ENCODE measurements at regions not wholly inside any gene's neighbourhood (a gene's known extent, or its start where the extent isn't known, plus 50 kb on each side); places are given as distances from the start of the nearest gene placed in this dataset.
"Not testable (repeated sequence)": the region's sequence is repeated elsewhere in the genome, so short reads cannot be mapped to it uniquely, and the experiment has no call there.

DNA sequence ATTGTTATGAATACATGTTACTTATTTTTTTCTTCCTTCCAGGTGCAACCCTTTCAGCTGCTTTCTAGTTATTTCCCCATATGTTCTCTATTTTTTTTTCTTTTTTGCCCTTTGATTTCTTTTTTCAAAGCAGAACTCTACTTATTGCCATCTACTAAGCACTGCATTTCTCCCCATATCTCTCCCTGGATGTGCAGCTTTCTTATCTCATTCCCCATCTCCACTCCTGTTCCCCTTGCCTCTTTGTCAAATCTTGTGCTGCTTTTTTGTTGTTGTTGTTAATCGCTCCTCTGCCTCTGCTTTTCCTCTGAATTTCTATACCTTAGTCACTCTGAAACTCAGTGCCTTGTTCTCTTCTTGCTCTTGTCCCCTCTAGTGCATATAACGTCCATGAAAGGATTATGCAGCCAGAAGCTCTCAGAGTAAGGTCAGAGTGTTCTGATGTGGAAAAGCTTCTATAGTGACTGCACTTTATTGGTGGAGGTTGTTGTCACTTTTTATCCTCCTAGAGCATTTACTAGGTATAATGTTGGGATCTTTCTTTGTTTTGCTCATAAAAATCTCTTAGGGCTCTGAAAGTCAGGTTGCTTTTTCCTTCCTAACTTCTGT, 51.1 kb upstream of the JADE1 start:
- H3K9me3 ChIP-seq (ENCODE audit: control insufficient read depth, insufficient read depth, low read length) = no peaks in the 10 kb centered on the region
- no peak overlapping the region for H3K9ac ChIP-seq (ENCODE audit: low read depth, low read length)
- H3K36me3 ChIP-seq (ENCODE audit: control insufficient read depth, insufficient read depth, low read length) = no peaks in the 10 kb centered on the region
- H3K4me1 ChIP-seq (ENCODE audit: control insufficient read depth, insufficient read depth, low read length) = peaks cover 6% of the 10 kb centered on the region
- no peak overlapping the region for H3K4me3 ChIP-seq (ENCODE audit: low read depth, low read length)
- no peaks in the 10 kb centered on the region for H3K27me3 ChIP-seq (ENCODE audit: control insufficient read depth, insufficient read depth, low read length)

DNA sequence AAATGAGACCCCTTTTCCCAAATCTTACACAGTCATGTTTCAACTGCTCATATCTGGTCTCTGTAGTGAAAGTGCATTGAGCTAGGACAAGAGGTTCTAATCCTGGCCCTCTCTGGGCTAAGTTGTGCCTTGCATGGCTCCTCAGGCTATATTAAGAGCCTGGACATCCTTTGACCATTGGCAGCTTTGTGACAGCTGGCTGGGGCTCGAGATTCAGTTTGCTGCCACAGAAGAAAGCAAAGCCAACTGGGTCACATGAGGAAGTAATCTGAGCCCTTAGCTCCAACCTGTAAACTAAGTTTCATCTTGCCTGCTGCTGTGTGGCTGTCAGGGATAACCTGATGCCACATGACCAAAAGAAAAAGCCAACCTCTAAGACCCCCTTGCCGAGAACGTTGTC, 51.8 kb upstream of the JADE1 start:
- no peak overlapping the region for H3K9ac ChIP-seq (ENCODE audit: low read depth, low read length)
- no peak overlapping the region for H3K4me3 ChIP-seq (ENCODE audit: low read depth, low read length)
- no peaks in the 10 kb centered on the region for H3K36me3 ChIP-seq (ENCODE audit: control insufficient read depth, insufficient read depth, low read length)

DNA sequence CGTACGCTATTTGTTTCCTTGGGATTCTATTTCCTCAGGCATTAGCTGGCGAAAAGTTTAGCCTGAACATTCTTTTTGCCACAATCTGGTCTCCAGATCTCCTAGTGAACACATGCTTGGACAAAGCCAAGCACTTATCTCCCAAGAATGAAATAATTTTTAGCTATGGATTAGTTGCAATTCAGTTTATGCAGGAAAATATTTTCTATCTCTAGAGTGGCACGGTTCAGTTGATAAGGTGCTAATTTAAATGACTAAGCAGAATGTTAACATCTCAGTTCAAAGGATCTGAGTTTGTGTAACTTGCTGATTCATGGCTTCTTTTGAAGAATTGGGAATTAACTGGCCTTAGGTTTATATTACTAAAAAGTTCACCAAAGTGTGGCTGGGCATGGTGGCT, 58.1 kb upstream of the JADE1 start:
- Histone ChIP-seq H3K4me3 (ENCODE audit: low read depth, low read length) (no peak overlapping the region), H3K9ac (ENCODE audit: low read depth, low read length) (no peak overlapping the region)

More for the DNA sequence above, 51.8 kb upstream of the JADE1 start:
- Histone ChIP-seq H3K27me3 (ENCODE audit: control insufficient read depth, insufficient read depth, low read length) (no peaks in the 10 kb centered on the region), H3K4me1 (ENCODE audit: control insufficient read depth, insufficient read depth, low read length) (peaks cover 6% of the 10 kb centered on the region), H3K9me3 (ENCODE audit: control insufficient read depth, insufficient read depth, low read length) (no peaks in the 10 kb centered on the region)

DNA sequence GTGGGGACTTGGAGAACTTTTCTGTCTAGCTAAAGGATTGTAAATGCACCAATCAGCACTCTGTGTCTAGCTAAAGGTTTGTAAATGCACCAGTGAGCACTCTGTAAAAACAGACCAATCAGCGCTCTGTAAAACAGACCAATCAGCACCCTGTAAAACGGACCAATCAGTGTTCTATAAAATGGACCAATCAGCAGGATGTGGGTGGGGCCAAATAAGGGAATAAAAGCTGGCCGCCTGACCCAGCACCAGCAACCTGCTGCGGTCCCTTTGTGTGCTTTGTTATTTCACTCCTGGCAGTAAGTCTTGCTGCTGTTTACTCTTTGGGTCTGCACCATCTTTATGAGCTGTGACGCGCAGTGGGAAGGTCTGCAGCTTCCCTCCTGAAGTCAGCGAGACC, 67.8 kb upstream of the JADE1 start:
- H3K9me3 ChIP-seq (ENCODE audit: control insufficient read depth, insufficient read depth, low read length); H3K9ac ChIP-seq (ENCODE audit: low read depth, low read length); H3K36me3 ChIP-seq (ENCODE audit: control insufficient read depth, insufficient read depth, low read length); H3K4me1 ChIP-seq (ENCODE audit: control insufficient read depth, insufficient read depth, low read length); H3K27me3 ChIP-seq (ENCODE audit: control insufficient read depth, insufficient read depth, low read length); H3K4me3 ChIP-seq (ENCODE audit: low read depth, low read length): not testable (repeated sequence)

More for the DNA sequence above, 58.1 kb upstream of the JADE1 start:
- no peaks in the 10 kb centered on the region for H3K36me3 ChIP-seq (ENCODE audit: control insufficient read depth, insufficient read depth, low read length)
- no peaks in the 10 kb centered on the region for H3K27me3 ChIP-seq (ENCODE audit: control insufficient read depth, insufficient read depth, low read length)
- H3K9me3 ChIP-seq (ENCODE audit: control insufficient read depth, insufficient read depth, low read length) = no peaks in the 10 kb centered on the region
- no peaks in the 10 kb centered on the region for H3K4me1 ChIP-seq (ENCODE audit: control insufficient read depth, insufficient read depth, low read length)

DNA sequence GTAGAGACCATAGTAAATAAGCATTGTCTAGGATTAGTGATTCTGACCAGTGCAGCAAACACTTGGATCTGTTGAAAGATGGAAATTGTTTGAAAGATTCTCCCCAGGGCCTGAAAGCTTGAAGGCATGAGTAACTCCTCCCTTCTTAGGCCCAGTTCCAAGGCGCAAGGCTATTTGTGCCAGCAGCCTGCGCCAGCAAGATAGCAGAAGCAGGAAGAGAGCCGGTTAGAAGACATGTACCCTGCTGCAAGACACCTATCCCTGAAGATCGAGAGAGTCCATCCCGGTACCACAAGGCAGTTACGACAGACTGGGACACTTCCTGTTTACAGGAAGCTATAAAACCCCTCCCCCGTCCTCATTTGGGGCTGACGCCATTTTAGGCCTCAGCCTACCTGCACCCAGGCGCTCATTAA, 72.4 kb upstream of the JADE1 start:
- no peaks in the 10 kb centered on the region for H3K27me3 ChIP-seq (ENCODE audit: control insufficient read depth, insufficient read depth, low read length)
- H3K9ac ChIP-seq (ENCODE audit: low read depth, low read length) = peak overlapping the region; percentile 13
- H3K4me1 ChIP-seq (ENCODE audit: control insufficient read depth, insufficient read depth, low read length) = no peaks in the 10 kb centered on the region
- no peaks in the 10 kb centered on the region for H3K36me3 ChIP-seq (ENCODE audit: control insufficient read depth, insufficient read depth, low read length)
- no peak overlapping the region for H3K4me3 ChIP-seq (ENCODE audit: low read depth, low read length)
- H3K9me3 ChIP-seq (ENCODE audit: control insufficient read depth, insufficient read depth, low read length) = no peaks in the 10 kb centered on the region

DNA sequence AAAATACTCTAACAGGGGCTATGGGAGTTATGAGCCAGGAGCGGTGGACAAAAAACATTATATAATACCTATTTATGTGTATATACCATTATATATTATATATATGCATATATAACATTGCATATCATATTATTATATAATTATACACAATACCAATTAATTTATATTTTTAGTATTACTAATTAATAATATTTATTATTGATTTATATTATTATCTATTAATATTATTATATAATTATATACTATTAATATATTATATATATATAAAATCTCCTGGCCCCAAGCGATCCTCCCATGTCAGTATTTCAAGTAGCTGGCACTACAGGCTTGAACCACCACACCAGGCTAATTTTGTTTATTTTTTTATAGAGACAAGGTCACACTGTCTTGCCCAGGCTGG, 73.8 kb upstream of the JADE1 start:
- H3K9ac ChIP-seq (ENCODE audit: low read depth, low read length) = no peak overlapping the region
- H3K9me3 ChIP-seq (ENCODE audit: control insufficient read depth, insufficient read depth, low read length) = no peaks in the 10 kb centered on the region
- no peaks in the 10 kb centered on the region for H3K27me3 ChIP-seq (ENCODE audit: control insufficient read depth, insufficient read depth, low read length)
- H3K4me1 ChIP-seq (ENCODE audit: control insufficient read depth, insufficient read depth, low read length) = no peaks in the 10 kb centered on the region
- no peak overlapping the region for H3K4me3 ChIP-seq (ENCODE audit: low read depth, low read length)
- H3K36me3 ChIP-seq (ENCODE audit: control insufficient read depth, insufficient read depth, low read length) = no peaks in the 10 kb centered on the region

DNA sequence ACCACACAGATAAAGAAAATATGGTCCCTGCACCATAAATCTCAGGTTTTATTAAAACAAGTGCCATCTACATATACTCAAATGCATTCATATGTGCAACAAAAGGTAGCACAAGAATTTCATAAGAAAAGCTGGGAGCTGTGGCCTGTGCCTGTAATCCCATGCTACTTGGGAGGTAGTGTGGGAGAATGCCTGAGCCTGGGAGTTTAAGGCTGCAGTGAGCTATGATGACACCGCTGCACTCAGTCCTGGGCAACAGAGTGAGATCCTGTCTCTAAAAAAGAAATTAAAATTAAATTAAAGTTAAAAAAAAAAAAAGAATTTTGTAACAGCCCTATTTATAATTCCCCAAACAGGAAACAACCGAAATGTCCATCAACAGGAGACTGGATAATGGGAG, 81.3 kb upstream of the JADE1 start:
- H3K36me3 ChIP-seq (ENCODE audit: control insufficient read depth, insufficient read depth, low read length) = no peaks in the 10 kb centered on the region
- H3K4me3 ChIP-seq (ENCODE audit: low read depth, low read length) = no peak overlapping the region
- H3K9me3 ChIP-seq (ENCODE audit: control insufficient read depth, insufficient read depth, low read length) = no peaks in the 10 kb centered on the region
- H3K27me3 ChIP-seq (ENCODE audit: control insufficient read depth, insufficient read depth, low read length) = no peaks in the 10 kb centered on the region
- no peak overlapping the region for H3K9ac ChIP-seq (ENCODE audit: low read depth, low read length)
- peaks cover 6% of the 10 kb centered on the region for H3K4me1 ChIP-seq (ENCODE audit: control insufficient read depth, insufficient read depth, low read length)

DNA sequence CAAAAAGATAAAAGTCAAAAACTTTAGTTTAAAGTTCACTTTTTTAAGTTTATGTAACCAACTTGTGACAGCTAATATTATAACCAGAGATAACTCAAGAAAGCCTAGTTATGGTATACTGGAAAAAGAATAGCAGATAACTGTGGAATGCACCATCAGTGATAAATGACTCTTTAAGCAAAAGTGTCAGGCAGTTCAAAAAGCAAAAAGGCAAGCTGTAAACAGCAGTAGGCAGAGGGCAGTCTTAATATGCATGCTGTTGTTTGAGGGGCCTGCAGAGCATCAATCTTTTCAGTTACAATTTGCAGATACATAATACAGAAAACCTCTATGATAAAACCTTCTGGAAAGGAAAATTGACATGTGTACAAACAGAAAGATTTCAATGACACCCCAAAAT, 81.8 kb upstream of the JADE1 start:
- H3K27me3 ChIP-seq (ENCODE audit: control insufficient read depth, insufficient read depth, low read length) = no peaks in the 10 kb centered on the region
- H3K36me3 ChIP-seq (ENCODE audit: control insufficient read depth, insufficient read depth, low read length) = no peaks in the 10 kb centered on the region
- H3K9ac ChIP-seq (ENCODE audit: low read depth, low read length) = no peak overlapping the region
- no peak overlapping the region for H3K4me3 ChIP-seq (ENCODE audit: low read depth, low read length)
- peaks cover 6% of the 10 kb centered on the region for H3K4me1 ChIP-seq (ENCODE audit: control insufficient read depth, insufficient read depth, low read length)
- H3K9me3 ChIP-seq (ENCODE audit: control insufficient read depth, insufficient read depth, low read length) = no peaks in the 10 kb centered on the region

DNA sequence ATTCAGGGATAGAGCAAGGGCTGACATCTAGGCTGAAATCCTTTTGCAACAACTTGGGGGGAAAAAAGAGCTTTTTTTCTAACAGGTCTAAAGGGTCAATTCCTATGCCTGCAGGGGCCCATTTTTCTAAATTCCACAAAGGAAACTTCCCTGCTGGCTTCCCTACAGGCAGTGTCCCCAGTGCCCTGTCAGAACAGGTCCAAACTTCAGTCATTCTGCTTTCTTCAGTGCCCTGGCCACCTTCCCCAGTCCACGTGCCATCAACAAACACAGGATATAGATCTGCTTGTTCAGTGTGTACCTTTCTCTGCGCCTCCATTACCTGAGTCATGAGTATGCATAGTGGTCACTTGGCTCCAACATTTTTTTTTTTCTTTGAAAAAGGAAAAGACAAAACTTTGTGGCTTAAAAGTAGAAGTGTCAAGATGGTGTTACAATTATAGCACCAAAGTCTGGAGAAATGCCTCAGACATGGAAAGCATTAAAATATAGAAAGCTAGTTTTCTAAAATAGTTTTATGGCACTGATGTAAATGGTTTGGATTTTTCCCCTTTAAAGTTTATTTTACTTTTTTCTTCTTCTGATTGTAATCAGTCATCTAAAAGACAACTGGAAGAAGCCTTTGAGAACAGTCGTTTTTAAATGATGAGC, 84.0 kb upstream of the JADE1 start:
- no peaks in the 10 kb centered on the region for H3K27me3 ChIP-seq (ENCODE audit: control insufficient read depth, insufficient read depth, low read length)
- H3K36me3 ChIP-seq (ENCODE audit: control insufficient read depth, insufficient read depth, low read length) = no peaks in the 10 kb centered on the region
- H3K9me3 ChIP-seq (ENCODE audit: control insufficient read depth, insufficient read depth, low read length) = no peaks in the 10 kb centered on the region
- no peak overlapping the region for H3K4me3 ChIP-seq (ENCODE audit: low read depth, low read length)
- peaks cover 6% of the 10 kb centered on the region for H3K4me1 ChIP-seq (ENCODE audit: control insufficient read depth, insufficient read depth, low read length)
- no peak overlapping the region for H3K9ac ChIP-seq (ENCODE audit: low read depth, low read length)

DNA sequence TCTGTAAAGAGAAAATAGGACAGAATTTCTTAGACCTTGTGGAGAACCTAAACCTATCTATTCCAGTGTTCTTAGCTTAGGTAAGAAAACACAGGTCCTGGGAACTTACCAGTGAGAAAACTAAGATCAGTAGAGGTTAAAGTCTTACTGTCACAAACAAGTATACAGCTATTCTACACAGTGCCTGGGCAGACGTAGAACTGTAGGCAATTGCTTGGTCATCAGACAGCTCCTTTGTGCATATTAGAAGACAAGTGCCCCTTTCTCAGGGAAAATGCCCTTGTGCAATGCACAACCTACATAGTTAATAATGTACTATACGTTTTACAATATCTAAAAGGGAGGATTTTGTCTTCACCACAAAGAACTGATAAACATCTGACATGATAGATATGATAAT, 86.6 kb upstream of the JADE1 start:
- Histone ChIP-seq H3K27me3 (ENCODE audit: control insufficient read depth, insufficient read depth, low read length) (no peaks in the 10 kb centered on the region), H3K4me3 (ENCODE audit: low read depth, low read length) (no peak overlapping the region), H3K9me3 (ENCODE audit: control insufficient read depth, insufficient read depth, low read length) (no peaks in the 10 kb centered on the region), H3K4me1 (ENCODE audit: control insufficient read depth, insufficient read depth, low read length) (peaks cover 6% of the 10 kb centered on the region), H3K36me3 (ENCODE audit: control insufficient read depth, insufficient read depth, low read length) (no peaks in the 10 kb centered on the region), H3K9ac (ENCODE audit: low read depth, low read length) (no peak overlapping the region)

DNA sequence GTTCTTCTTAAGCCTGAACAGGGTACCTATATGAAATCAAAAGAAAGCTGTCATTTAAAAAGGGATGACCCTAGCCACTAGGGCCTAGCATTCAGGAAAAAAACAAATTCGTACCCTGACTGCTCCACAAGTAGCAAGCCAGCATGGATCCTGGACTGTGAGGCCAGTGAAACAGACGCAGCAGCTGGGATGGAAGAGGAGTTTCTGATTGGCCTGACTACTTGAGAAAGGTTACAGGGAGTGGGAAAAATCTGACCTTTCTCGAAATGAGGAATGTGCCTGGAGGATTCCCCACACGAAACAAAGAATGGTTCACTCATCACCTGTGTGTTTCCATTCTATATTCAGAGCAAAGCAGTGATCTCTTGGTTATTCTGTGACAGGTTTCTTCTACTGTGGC, 87.6 kb upstream of the JADE1 start:
- H3K9me3 ChIP-seq (ENCODE audit: control insufficient read depth, insufficient read depth, low read length) = no peaks in the 10 kb centered on the region
- H3K4me1 ChIP-seq (ENCODE audit: control insufficient read depth, insufficient read depth, low read length) = peaks cover 6% of the 10 kb centered on the region
- no peak overlapping the region for H3K4me3 ChIP-seq (ENCODE audit: low read depth, low read length)
- H3K27me3 ChIP-seq (ENCODE audit: control insufficient read depth, insufficient read depth, low read length) = no peaks in the 10 kb centered on the region
- H3K36me3 ChIP-seq (ENCODE audit: control insufficient read depth, insufficient read depth, low read length) = no peaks in the 10 kb centered on the region
- no peak overlapping the region for H3K9ac ChIP-seq (ENCODE audit: low read depth, low read length)

DNA sequence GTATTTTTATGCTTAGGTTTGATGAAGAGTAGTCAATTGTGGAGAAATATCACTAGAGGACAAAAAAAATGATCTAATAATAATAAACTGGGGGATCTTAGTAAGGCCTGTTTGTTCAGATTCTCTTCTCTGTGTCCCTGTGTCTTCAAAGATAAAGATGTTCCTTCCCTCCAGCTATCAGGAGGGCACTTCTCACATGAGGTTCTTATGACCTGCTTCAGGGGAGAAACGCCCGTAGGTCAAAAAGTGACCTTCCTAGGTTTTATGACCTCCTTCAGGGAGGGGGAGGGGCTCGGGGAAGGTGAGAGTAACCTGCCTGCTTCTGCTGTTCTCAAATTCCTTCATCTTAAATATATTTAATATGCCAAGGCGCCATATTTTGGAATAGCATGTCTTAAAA, 89.2 kb upstream of the JADE1 start:
- no peak overlapping the region for H3K4me3 ChIP-seq (ENCODE audit: low read depth, low read length)
- no peaks in the 10 kb centered on the region for H3K9me3 ChIP-seq (ENCODE audit: control insufficient read depth, insufficient read depth, low read length)
- H3K9ac ChIP-seq (ENCODE audit: low read depth, low read length) = no peak overlapping the region
- H3K36me3 ChIP-seq (ENCODE audit: control insufficient read depth, insufficient read depth, low read length) = no peaks in the 10 kb centered on the region
- peaks cover 2% of the 10 kb centered on the region for H3K4me1 ChIP-seq (ENCODE audit: control insufficient read depth, insufficient read depth, low read length)
- H3K27me3 ChIP-seq (ENCODE audit: control insufficient read depth, insufficient read depth, low read length) = no peaks in the 10 kb centered on the region
